ENCODE measurements at regions not wholly inside any gene's neighbourhood (a gene's known extent, or its start where the extent isn't known, plus 50 kb on each side); places are given as distances from the start of the nearest gene placed in this dataset.

DNA sequence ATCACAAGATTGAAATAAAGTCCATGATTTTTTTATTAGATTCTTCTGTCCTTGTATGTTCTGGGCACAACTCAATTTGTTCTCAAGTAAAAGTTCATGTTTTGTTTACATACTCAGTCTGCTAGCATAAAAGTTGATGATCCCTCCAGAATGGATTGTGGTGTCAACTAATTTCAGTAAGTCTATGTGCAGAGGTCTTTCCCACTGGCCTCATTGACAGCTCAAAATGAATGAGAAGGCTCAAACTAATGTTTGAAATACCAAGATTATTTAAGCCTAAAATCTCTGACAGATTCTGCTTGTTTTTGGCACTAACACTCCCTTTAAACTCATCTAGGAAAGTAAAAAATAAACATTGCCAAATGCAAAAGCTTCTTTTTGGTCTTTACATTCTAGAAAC, 561.2 kb upstream of the CNTNAP5 start (continued):
- TF ChIP-seq, protein P1, sequence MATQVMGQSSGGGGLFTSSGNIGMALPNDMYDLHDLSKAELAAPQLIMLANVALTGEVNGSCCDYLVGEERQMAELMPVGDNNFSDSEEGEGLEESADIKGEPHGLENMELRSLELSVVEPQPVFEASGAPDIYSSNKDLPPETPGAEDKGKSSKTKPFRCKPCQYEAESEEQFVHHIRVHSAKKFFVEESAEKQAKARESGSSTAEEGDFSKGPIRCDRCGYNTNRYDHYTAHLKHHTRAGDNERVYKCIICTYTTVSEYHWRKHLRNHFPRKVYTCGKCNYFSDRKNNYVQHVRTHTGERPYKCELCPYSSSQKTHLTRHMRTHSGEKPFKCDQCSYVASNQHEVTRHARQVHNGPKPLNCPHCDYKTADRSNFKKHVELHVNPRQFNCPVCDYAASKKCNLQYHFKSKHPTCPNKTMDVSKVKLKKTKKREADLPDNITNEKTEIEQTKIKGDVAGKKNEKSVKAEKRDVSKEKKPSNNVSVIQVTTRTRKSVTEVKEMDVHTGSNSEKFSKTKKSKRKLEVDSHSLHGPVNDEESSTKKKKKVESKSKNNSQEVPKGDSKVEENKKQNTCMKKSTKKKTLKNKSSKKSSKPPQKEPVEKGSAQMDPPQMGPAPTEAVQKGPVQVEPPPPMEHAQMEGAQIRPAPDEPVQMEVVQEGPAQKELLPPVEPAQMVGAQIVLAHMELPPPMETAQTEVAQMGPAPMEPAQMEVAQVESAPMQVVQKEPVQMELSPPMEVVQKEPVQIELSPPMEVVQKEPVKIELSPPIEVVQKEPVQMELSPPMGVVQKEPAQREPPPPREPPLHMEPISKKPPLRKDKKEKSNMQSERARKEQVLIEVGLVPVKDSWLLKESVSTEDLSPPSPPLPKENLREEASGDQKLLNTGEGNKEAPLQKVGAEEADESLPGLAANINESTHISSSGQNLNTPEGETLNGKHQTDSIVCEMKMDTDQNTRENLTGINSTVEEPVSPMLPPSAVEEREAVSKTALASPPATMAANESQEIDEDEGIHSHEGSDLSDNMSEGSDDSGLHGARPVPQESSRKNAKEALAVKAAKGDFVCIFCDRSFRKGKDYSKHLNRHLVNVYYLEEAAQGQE (IDR thresholded peaks at IDR 0.05; ENCODE audit: unreplicated experiment) = no peak

DNA sequence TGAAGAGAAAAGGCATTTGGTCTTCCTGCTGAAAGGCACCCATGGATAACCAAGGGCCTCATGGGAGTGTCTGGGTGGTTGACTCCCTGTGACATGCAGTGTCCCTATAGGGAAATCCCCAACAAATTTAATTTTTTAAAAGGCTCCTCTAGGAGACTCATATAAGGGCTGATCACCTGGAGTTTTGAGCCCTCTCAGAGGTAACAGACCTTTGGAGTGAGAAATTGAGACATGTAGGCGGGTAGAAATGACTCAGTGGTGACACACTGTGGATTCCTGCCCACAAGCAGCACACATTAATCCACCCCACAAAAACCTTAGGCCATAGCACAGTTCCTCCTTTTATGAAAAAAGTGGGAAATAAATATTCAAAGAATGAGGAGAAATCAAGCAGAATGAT, 557.0 kb upstream of the CNTNAP5 start:
- ATAC-seq = no peak
- TF ChIP-seq ZNF331 (CRISPR knock-in tag; IDR thresholded peaks at IDR 0.05; ENCODE audit: low read depth) (no peak), NANOG (IDR thresholded peaks at IDR 0.05; ENCODE audit: borderline replicate concordance) (no peak), STAT1 (IDR thresholded peaks at IDR 0.05; ENCODE audit: unreplicated experiment) (no peak), EZH2phosphoT487 (IDR thresholded peaks at IDR 0.05; ENCODE audit: unreplicated experiment) (no peak), POLR2AphosphoS5 (IDR thresholded peaks at IDR 0.05; ENCODE audit: low read depth) (no peak), EZH2 (IDR thresholded peaks at IDR 0.05; ENCODE audit: low read depth, unreplicated experiment) (no peak), CREB1 (CRISPR knock-in tag; IDR thresholded peaks at IDR 0.05; ENCODE audit: low read depth) (no peak)
- TF ChIP-seq, protein P2, sequence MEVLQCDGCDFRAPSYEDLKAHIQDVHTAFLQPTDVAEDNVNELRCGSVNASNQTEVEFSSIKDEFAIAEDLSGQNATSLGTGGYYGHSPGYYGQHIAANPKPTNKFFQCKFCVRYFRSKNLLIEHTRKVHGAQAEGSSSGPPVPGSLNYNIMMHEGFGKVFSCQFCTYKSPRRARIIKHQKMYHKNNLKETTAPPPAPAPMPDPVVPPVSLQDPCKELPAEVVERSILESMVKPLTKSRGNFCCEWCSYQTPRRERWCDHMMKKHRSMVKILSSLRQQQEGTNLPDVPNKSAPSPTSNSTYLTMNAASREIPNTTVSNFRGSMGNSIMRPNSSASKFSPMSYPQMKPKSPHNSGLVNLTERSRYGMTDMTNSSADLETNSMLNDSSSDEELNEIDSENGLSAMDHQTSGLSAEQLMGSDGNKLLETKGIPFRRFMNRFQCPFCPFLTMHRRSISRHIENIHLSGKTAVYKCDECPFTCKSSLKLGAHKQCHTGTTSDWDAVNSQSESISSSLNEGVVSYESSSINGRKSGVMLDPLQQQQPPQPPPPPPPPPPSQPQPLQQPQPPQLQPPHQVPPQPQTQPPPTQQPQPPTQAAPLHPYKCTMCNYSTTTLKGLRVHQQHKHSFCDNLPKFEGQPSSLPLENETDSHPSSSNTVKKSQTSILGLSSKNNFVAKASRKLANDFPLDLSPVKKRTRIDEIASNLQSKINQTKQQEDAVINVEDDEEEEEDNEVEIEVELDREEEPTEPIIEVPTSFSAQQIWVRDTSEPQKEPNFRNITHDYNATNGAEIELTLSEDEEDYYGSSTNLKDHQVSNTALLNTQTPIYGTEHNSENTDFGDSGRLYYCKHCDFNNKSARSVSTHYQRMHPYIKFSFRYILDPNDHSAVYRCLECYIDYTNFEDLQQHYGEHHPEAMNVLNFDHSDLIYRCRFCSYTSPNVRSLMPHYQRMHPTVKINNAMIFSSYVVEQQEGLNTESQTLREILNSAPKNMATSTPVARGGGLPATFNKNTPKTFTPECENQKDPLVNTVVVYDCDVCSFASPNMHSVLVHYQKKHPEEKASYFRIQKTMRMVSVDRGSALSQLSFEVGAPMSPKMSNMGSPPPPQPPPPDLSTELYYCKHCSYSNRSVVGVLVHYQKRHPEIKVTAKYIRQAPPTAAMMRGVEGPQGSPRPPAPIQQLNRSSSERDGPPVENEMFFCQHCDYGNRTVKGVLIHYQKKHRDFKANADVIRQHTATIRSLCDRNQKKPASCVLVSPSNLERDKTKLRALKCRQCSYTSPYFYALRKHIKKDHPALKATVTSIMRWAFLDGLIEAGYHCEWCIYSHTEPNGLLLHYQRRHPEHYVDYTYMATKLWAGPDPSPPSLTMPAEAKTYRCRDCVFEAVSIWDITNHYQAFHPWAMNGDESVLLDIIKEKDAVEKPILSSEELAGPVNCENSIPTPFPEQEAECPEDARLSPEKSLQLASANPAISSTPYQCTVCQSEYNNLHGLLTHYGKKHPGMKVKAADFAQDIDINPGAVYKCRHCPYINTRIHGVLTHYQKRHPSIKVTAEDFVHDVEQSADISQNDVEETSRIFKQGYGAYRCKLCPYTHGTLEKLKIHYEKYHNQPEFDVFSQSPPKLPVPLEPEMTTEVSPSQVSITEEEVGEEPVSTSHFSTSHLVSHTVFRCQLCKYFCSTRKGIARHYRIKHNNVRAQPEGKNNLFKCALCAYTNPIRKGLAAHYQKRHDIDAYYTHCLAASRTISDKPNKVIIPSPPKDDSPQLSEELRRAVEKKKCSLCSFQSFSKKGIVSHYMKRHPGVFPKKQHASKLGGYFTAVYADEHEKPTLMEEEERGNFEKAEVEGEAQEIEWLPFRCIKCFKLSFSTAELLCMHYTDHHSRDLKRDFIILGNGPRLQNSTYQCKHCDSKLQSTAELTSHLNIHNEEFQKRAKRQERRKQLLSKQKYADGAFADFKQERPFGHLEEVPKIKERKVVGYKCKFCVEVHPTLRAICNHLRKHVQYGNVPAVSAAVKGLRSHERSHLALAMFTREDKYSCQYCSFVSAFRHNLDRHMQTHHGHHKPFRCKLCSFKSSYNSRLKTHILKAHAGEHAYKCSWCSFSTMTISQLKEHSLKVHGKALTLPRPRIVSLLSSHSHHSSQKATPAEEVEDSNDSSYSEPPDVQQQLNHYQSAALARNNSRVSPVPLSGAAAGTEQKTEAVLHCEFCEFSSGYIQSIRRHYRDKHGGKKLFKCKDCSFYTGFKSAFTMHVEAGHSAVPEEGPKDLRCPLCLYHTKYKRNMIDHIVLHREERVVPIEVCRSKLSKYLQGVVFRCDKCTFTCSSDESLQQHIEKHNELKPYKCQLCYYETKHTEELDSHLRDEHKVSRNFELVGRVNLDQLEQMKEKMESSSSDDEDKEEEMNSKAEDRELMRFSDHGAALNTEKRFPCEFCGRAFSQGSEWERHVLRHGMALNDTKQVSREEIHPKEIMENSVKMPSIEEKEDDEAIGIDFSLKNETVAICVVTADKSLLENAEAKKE (CRISPR knock-in tag; IDR thresholded peaks at IDR 0.05) = no peak
- TF ChIP-seq, protein P3, sequence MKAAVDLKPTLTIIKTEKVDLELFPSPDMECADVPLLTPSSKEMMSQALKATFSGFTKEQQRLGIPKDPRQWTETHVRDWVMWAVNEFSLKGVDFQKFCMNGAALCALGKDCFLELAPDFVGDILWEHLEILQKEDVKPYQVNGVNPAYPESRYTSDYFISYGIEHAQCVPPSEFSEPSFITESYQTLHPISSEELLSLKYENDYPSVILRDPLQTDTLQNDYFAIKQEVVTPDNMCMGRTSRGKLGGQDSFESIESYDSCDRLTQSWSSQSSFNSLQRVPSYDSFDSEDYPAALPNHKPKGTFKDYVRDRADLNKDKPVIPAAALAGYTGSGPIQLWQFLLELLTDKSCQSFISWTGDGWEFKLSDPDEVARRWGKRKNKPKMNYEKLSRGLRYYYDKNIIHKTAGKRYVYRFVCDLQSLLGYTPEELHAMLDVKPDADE (IDR thresholded peaks at IDR 0.05) = no peak
- TF ChIP-seq, protein P4, sequence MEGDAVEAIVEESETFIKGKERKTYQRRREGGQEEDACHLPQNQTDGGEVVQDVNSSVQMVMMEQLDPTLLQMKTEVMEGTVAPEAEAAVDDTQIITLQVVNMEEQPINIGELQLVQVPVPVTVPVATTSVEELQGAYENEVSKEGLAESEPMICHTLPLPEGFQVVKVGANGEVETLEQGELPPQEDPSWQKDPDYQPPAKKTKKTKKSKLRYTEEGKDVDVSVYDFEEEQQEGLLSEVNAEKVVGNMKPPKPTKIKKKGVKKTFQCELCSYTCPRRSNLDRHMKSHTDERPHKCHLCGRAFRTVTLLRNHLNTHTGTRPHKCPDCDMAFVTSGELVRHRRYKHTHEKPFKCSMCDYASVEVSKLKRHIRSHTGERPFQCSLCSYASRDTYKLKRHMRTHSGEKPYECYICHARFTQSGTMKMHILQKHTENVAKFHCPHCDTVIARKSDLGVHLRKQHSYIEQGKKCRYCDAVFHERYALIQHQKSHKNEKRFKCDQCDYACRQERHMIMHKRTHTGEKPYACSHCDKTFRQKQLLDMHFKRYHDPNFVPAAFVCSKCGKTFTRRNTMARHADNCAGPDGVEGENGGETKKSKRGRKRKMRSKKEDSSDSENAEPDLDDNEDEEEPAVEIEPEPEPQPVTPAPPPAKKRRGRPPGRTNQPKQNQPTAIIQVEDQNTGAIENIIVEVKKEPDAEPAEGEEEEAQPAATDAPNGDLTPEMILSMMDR (conservative IDR thresholded peaks at IDR 0.05; ENCODE audit: low read depth in 2 of 2) = no peak

More for the DNA sequence above, 557.0 kb upstream of the CNTNAP5 start:
- no peaks in the 10 kb centered on the region for H4K20me1 ChIP-seq (replicated peaks; ENCODE audit: insufficient read depth)
- no peak overlapping the region for H3K27ac Mint-ChIP-seq
- H3K27ac ChIP-seq (ENCODE audit: low read depth) = no peak overlapping the region
- 0 out of 2 replicates have a peak, but pooled peaks cover 9% of the 10 kb centered on the region for H3K9me2 ChIP-seq (ENCODE audit: insufficient read depth)
- H3K4me1 ChIP-seq (ENCODE audit: insufficient read depth) = no peaks in the 10 kb centered on the region
- no peak overlapping the region for H3K4me3 Mint-ChIP-seq
- no peak overlapping the region for H3K4me3 ChIP-seq
- no peaks in the 10 kb centered on the region for H3K27me3 ChIP-seq (ENCODE audit: insufficient read depth)
- H3K79me2 ChIP-seq (replicated peaks; ENCODE audit: insufficient read depth) = no peaks in the 10 kb centered on the region
- H3K4me2 ChIP-seq = no peak overlapping the region
- H3K36me3 Mint-ChIP-seq (ENCODE audit: low read depth) = peaks cover 41% of the 10 kb centered on the region
- DNase-seq (ENCODE audit: low spot score) = no peak
- H2AFZ ChIP-seq = no peak overlapping the region
- peaks cover 21% of the 10 kb centered on the region for H3K36me3 ChIP-seq (ENCODE audit: insufficient read depth)
- no peaks in the 10 kb centered on the region for H3K4me1 Mint-ChIP-seq
- peaks cover 5% of the 10 kb centered on the region for H3K27me3 Mint-ChIP-seq (ENCODE audit: insufficient read depth, low read depth, poor library complexity)
- no peaks in the 10 kb centered on the region for H3F3A ChIP-seq (replicated peaks; ENCODE audit: low read depth)
- H3K9me3 Mint-ChIP-seq = peaks cover 49% of the 10 kb centered on the region

Data from GM23338 (cell line).